ENCODE measurements at regions not wholly inside any gene's neighbourhood (a gene's known extent, or its start where the extent isn't known, plus 50 kb on each side); places are given as distances from the start of the nearest gene placed in this dataset.

- peaks cover 0 to 4% (median 0%) of the 10 kb centered on the region in 4 donors for H3K4me1 ChIP-seq (ENCODE audit: control insufficient read depth in 4 of 4, insufficient read depth in 4 of 4, low read length in 3 of 4)
- no peaks in the 10 kb centered on the region for H3K9me3 ChIP-seq (ENCODE audit: control insufficient read depth in 4 of 4, low read length in 3 of 4)
- 63% methylated on average over 3 of the region's 3 CpGs for WGBS
- H3K4me3 ChIP-seq (ENCODE audit: low read depth in 1 of 3, low read length in 3 of 3), result no peak overlapping the region
- H3K36me3 ChIP-seq (ENCODE audit: control insufficient read depth in 4 of 4, insufficient read depth in 3 of 4, low read depth in 1 of 4, low read length in 3 of 4), result no peaks in the 10 kb centered on the region
- TF ChIP-seq HNF4G (IDR thresholded peaks at IDR 0.05), result no peak
- TF ChIP-seq JUND (IDR thresholded peaks at IDR 0.05), result no peak
- TF ChIP-seq GABPA (IDR thresholded peaks at IDR 0.05 in 1 of 2, conservative IDR thresholded peaks at IDR 0.05 in 1 of 2), result no peak
- no peak for TF ChIP-seq HNF4A (conservative IDR thresholded peaks at IDR 0.05)
- no peak for TF ChIP-seq RAD21 (IDR thresholded peaks at IDR 0.05)
- no peak for TF ChIP-seq ATF3 (IDR thresholded peaks at IDR 0.05)
- TF ChIP-seq MAX (IDR thresholded peaks at IDR 0.05), result no peak
- TF ChIP-seq TAF1 (conservative IDR thresholded peaks at IDR 0.05), result no peak
- no peak for TF ChIP-seq FOXA2 (IDR thresholded peaks at IDR 0.05)
- TF ChIP-seq, protein P1, sequence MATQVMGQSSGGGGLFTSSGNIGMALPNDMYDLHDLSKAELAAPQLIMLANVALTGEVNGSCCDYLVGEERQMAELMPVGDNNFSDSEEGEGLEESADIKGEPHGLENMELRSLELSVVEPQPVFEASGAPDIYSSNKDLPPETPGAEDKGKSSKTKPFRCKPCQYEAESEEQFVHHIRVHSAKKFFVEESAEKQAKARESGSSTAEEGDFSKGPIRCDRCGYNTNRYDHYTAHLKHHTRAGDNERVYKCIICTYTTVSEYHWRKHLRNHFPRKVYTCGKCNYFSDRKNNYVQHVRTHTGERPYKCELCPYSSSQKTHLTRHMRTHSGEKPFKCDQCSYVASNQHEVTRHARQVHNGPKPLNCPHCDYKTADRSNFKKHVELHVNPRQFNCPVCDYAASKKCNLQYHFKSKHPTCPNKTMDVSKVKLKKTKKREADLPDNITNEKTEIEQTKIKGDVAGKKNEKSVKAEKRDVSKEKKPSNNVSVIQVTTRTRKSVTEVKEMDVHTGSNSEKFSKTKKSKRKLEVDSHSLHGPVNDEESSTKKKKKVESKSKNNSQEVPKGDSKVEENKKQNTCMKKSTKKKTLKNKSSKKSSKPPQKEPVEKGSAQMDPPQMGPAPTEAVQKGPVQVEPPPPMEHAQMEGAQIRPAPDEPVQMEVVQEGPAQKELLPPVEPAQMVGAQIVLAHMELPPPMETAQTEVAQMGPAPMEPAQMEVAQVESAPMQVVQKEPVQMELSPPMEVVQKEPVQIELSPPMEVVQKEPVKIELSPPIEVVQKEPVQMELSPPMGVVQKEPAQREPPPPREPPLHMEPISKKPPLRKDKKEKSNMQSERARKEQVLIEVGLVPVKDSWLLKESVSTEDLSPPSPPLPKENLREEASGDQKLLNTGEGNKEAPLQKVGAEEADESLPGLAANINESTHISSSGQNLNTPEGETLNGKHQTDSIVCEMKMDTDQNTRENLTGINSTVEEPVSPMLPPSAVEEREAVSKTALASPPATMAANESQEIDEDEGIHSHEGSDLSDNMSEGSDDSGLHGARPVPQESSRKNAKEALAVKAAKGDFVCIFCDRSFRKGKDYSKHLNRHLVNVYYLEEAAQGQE (IDR thresholded peaks at IDR 0.05), result no peak
- no peak for TF ChIP-seq NR2F2 (IDR thresholded peaks at IDR 0.05)
- TF ChIP-seq, protein P2, sequence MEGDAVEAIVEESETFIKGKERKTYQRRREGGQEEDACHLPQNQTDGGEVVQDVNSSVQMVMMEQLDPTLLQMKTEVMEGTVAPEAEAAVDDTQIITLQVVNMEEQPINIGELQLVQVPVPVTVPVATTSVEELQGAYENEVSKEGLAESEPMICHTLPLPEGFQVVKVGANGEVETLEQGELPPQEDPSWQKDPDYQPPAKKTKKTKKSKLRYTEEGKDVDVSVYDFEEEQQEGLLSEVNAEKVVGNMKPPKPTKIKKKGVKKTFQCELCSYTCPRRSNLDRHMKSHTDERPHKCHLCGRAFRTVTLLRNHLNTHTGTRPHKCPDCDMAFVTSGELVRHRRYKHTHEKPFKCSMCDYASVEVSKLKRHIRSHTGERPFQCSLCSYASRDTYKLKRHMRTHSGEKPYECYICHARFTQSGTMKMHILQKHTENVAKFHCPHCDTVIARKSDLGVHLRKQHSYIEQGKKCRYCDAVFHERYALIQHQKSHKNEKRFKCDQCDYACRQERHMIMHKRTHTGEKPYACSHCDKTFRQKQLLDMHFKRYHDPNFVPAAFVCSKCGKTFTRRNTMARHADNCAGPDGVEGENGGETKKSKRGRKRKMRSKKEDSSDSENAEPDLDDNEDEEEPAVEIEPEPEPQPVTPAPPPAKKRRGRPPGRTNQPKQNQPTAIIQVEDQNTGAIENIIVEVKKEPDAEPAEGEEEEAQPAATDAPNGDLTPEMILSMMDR (IDR thresholded peaks at IDR 0.05; ENCODE audit: low read depth, low read length, missing input control), result no peak
- H3K27ac ChIP-seq (ENCODE audit: low read depth in 1 of 2, low read length in 2 of 2), result no peak overlapping the region
- no peaks in the 10 kb centered on the region for H3K27me3 ChIP-seq (ENCODE audit: control insufficient read depth in 4 of 4, insufficient read depth in 4 of 4, low read length in 3 of 4)
- no peak overlapping the region for H3K9ac ChIP-seq (ENCODE audit: low read depth in 1 of 2, low read length in 2 of 2)
- no peak for DNase-seq (ENCODE audit: low spot score)
These were observed 59.3 kb upstream of the GNG12 start for GRCh38 chr1:67892476-67893125.

DNA sequence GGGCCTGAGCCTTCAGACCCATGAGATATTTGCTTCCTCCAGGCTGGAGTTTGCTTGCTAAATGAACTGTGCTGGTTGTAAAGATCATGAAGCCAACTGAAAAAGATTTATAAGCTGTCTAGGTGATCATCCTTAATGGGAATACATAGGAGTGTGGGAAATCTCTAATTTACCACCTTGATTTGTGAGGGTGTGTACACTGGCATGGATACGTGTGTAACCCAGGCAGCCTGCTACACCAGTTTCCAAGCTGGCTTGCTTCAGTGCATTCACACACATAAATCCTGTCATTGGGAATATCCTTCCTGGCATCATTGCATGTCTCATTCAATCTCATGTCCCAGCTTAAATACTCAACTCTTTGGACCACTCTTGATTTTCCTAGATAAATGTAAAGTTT lies 57.6 kb upstream of the GNG12 start:
- Histone ChIP-seq H3K27ac (ENCODE audit: low read depth in 1 of 2, low read length in 2 of 2) (no peak overlapping the region), H3K9ac (ENCODE audit: low read depth in 1 of 2, low read length in 2 of 2) (no peak overlapping the region), H3K4me1 (ENCODE audit: control insufficient read depth in 4 of 4, insufficient read depth in 4 of 4, low read length in 3 of 4) (no peaks in the 10 kb centered on the region), H3K36me3 (ENCODE audit: control insufficient read depth in 4 of 4, insufficient read depth in 3 of 4, low read depth in 1 of 4, low read length in 3 of 4) (no peaks in the 10 kb centered on the region), H3K4me3 (ENCODE audit: low read depth in 1 of 3, low read length in 3 of 3) (no peak overlapping the region), H3K27me3 (ENCODE audit: control insufficient read depth in 4 of 4, insufficient read depth in 4 of 4, low read length in 3 of 4) (no peaks in the 10 kb centered on the region), H3K9me3 (ENCODE audit: control insufficient read depth in 4 of 4, low read length in 3 of 4) (no peaks in the 10 kb centered on the region)
- DNase-seq (ENCODE audit: low spot score), result no peak
- 93% methylated on average over 1 of the region's 1 CpG for whole genome bisulfite sequencing
- no peak for TF ChIP-seq ATF3 (IDR thresholded peaks at IDR 0.05)
- no peak for TF ChIP-seq GABPA (IDR thresholded peaks at IDR 0.05 in 1 of 2, conservative IDR thresholded peaks at IDR 0.05 in 1 of 2)
- no peak for TF ChIP-seq HNF4A (conservative IDR thresholded peaks at IDR 0.05)
- no peak for TF ChIP-seq FOXA2 (IDR thresholded peaks at IDR 0.05)
- no peak for TF ChIP-seq MAX (IDR thresholded peaks at IDR 0.05)
- TF ChIP-seq, protein P2 (IDR thresholded peaks at IDR 0.05; ENCODE audit: low read depth, low read length, missing input control), result no peak
- TF ChIP-seq SP1 (IDR thresholded peaks at IDR 0.05), result no peak
- TF ChIP-seq EGR1 (IDR thresholded peaks at IDR 0.05; ENCODE audit: low read depth in 2 of 2), result no peak
- TF ChIP-seq NR2F2 (IDR thresholded peaks at IDR 0.05), result no peak
- TF ChIP-seq FOXA1 (IDR thresholded peaks at IDR 0.05), result no peak
- no peak for TF ChIP-seq RXRA (IDR thresholded peaks at IDR 0.05)
- no peak for TF ChIP-seq ZBTB33 (IDR thresholded peaks at IDR 0.05)
- no peak for TF ChIP-seq HNF4G (IDR thresholded peaks at IDR 0.05)
- no peak for TF ChIP-seq TAF1 (conservative IDR thresholded peaks at IDR 0.05)
- TF ChIP-seq JUND (IDR thresholded peaks at IDR 0.05), result no peak
- TF ChIP-seq RAD21 (IDR thresholded peaks at IDR 0.05), result no peak
- no peak for TF ChIP-seq YY1 (IDR thresholded peaks at IDR 0.05)

All from liver (tissue), 8 donors.